CD4-positive, alpha-beta T cell (primary cell): ENCODE measurements at regions not wholly inside any gene's neighbourhood (a gene's known extent, or its start where the extent isn't known, plus 50 kb on each side); places are given as distances from the start of the nearest gene placed in this dataset.
"Not testable (repeated sequence)": the region's sequence is repeated elsewhere in the genome, so short reads cannot be mapped to it uniquely, and the experiment has no call there.

Experiments
- ATAC-seq: fragments of 200-7000 bp; cut with Tn5 transposase; one replicate; pipeline ENCODE4 v1.10.0; 2022; ENCODE audit warnings: mild to moderate bottlenecking; ENCODE audit not compliant: poor library complexity
- CTCF ChIA-PET: fragments of 350-600 bp; sonication (Branson Sonifier 250); formaldehyde crosslinking; loops from one replicate; lab custom pipeline; 2021; ENCODE audit warnings: antibody characterized with exemption, inconsistent platforms; lab: Charles Lee
- POLR2A ChIA-PET: fragments of 350-600 bp; sonication (Branson Sonifier 250); formaldehyde crosslinking; loops from one replicate; lab custom pipeline; 2021; ENCODE audit warnings: antibody characterized with exemption, inconsistent platforms; lab: Charles Lee
- DNase-seq, 14 experiments: peaks; one replicate each; pipeline ENCODE4 v3.0.0-alpha.2; 2013 to 2020; ENCODE audit warnings: mixed read lengths in 2 of 14
- H3K27ac ChIP-seq, 2 donors: one replicate each; pipeline versions ENCODE4 v1.5.1 to v1.7.0; 2013; ENCODE audit warnings: low read length in 2 of 2, low read depth in 1 of 2, mild to moderate bottlenecking in 1 of 2
- H3K27me3 ChIP-seq, 2 experiments: 1 replicate in 1 of 2; 2 replicates in 1 of 2; pipeline versions ENCODE4 v1.6.1 to v1.7.0; 2013; ENCODE audit warnings: low read length in 2 of 2, control low read depth in 1 of 2, mild to moderate bottlenecking in 1 of 2, moderate library complexity in 1 of 2; ENCODE audit not compliant: insufficient read depth in 2 of 2, control insufficient read depth in 1 of 2
- H3K36me3 ChIP-seq: one replicate; pipeline ENCODE4 v1.6.1; 2013; ENCODE audit warnings: low read length, control low read depth; ENCODE audit not compliant: insufficient read depth
- H3K4me1 ChIP-seq: one replicate; pipeline ENCODE4 v1.6.1; 2013; ENCODE audit warnings: low read length, control low read depth; ENCODE audit not compliant: insufficient read depth
- H3K4me3 ChIP-seq: one replicate; pipeline ENCODE4 v1.5.1; 2013; ENCODE audit warnings: mild to moderate bottlenecking, low read length, moderate library complexity
- H3K9me3 ChIP-seq, 2 experiments: 1 replicate in 1 of 2; 2 replicates in 1 of 2; pipeline versions ENCODE4 v1.6.1 to v1.7.0; 2013; ENCODE audit warnings: low read length in 2 of 2, mild to moderate bottlenecking in 2 of 2, control low read depth in 1 of 2, moderate library complexity in 1 of 2; ENCODE audit not compliant: control insufficient read depth in 1 of 2, insufficient read depth in 1 of 2
- H3K27ac Mint-ChIP-seq: one replicate; pipeline ENCODE4 v1.8.0; 2020; ENCODE audit warnings: mixed read lengths
- H3K27me3 Mint-ChIP-seq: one replicate; pipeline ENCODE4 v1.8.0; 2021; ENCODE audit warnings: mixed read lengths
- H3K36me3 Mint-ChIP-seq: one replicate; pipeline ENCODE4 v1.8.0; 2021; ENCODE audit warnings: low read depth, mixed read lengths
- H3K4me1 Mint-ChIP-seq: one replicate; pipeline ENCODE4 v1.8.0; 2021; ENCODE audit warnings: low read depth, mixed read lengths
- H3K4me3 Mint-ChIP-seq: one replicate; pipeline ENCODE4 v1.8.0; 2020; ENCODE audit warnings: mild to moderate bottlenecking, mixed read lengths
- H3K9me3 Mint-ChIP-seq: one replicate; pipeline ENCODE4 v1.8.0; 2020; ENCODE audit warnings: mixed read lengths
- CTCF ChIP-seq: fragments of 200-600 bp; IDR thresholded peaks from one replicate; pipeline ENCODE4 v1.8.0; 2022; ENCODE audit warnings: antibody characterized with exemption, mild to moderate bottlenecking
- intact Hi-C, 2 experiments: fragments of 100-400 bp; cut with DNase I in 1 of 2; cut with micrococcal nuclease in 1 of 2; formaldehyde crosslinking; loops; one replicate each; pipeline versions ENCODE4 v1.15.1 to v1.9.0; 2023 to 2025; cut with DNase I, micrococcal nuclease

DNA sequence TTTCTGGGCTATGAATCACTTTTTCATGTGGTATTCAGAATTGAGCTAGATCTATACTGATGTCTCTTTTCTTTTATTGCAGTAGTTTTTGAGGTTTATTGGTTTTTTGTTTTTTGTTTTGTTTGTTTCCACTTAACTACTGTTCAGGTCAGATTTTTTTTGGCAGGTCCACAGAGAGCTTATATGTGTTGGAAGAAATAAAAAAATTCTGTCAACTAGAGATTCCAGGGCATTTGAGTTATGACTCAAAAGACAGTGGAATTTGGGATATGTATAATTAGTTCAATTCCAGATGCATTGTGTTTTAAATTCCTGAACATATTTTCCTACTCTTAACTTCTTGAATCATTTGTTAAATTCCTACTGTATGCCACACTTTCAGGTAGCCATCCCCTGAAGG is 727.2 kb downstream of the SI start:
- no peak for TF ChIP-seq CTCF
- Mint-ChIP-seq H3K9me3 (peaks cover 7% of the 10 kb centered on the region), H3K27me3 (no peaks in the 10 kb centered on the region), H3K4me1 (no peaks in the 10 kb centered on the region), H3K27ac (no peak overlapping the region), H3K4me3 (no peak overlapping the region), H3K36me3 (no peaks in the 10 kb centered on the region)
- Histone ChIP-seq H3K4me1 (no peaks in the 10 kb centered on the region), H3K4me3 (no peak overlapping the region), H3K36me3 (no peaks in the 10 kb centered on the region), H3K27ac (no peak overlapping the region), H3K27me3 (no peaks in the 10 kb centered on the region), H3K9me3 (no peaks in the 10 kb centered on the region)
- ATAC-seq = no peak
- ChIA-PET CTCF (no interaction called here), POLR2A (no interaction called here)
- DNase-seq = no peak
- intact Hi-C loops = no loop called here

DNA sequence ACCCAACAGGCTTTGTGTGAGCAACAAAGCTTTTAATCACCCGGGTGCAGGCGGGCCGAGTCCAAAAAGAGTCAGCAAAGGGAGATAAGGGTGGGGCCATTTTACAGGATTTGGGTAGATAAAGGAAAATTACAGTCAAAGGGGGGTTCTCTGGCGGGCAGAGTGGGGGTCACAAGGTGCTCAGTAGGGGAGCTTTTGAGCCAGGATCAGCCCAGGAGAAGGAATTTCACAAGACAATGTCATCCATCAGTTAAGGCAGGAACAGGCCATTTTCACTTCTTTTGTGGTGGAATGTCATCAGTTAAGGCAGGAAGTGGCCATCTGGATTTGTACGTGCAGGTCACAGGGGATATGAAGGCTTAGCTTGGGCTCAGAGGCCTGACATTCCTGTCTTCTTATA is 736.1 kb downstream of the SI start:
- DNase-seq, H3K27me3 ChIP-seq, ATAC-seq, CTCF ChIA-PET, intact Hi-C loops, H3K4me1 Mint-ChIP-seq, H3K36me3 Mint-ChIP-seq, H3K9me3 Mint-ChIP-seq, H3K27me3 Mint-ChIP-seq, POLR2A ChIA-PET, H3K4me3 Mint-ChIP-seq, H3K4me3 ChIP-seq, H3K27ac Mint-ChIP-seq, H3K4me1 ChIP-seq, H3K27ac ChIP-seq, H3K36me3 ChIP-seq: not testable (repeated sequence)
- peaks cover 0 to 10% of the 10 kb centered on the region in 2 experiments for H3K9me3 ChIP-seq

GRCh38 chr3:164341086-164341485 is 737.2 kb downstream of the SI start:
- ChIA-PET CTCF (no interaction called here), POLR2A (no interaction called here)
- H3K36me3 ChIP-seq = no peaks in the 10 kb centered on the region
- H3K4me3 ChIP-seq = no peak overlapping the region
- H3K9me3 Mint-ChIP-seq = peaks cover 6% of the 10 kb centered on the region
- H3K9me3 ChIP-seq = peaks cover 0 to 10% of the 10 kb centered on the region in 2 experiments
- ATAC-seq = no peak
- no peak for TF ChIP-seq CTCF
- no peaks in the 10 kb centered on the region for H3K27me3 ChIP-seq
- H3K27ac Mint-ChIP-seq = no peak overlapping the region
- no peak for DNase-seq
- H3K4me1 ChIP-seq = no peaks in the 10 kb centered on the region
- no peak overlapping the region for H3K4me3 Mint-ChIP-seq
- H3K4me1 Mint-ChIP-seq = no peaks in the 10 kb centered on the region
- H3K27me3 Mint-ChIP-seq = no peaks in the 10 kb centered on the region
- intact Hi-C loops = no loop called here
- no peak overlapping the region for H3K27ac ChIP-seq
- no peaks in the 10 kb centered on the region for H3K36me3 Mint-ChIP-seq

DNA sequence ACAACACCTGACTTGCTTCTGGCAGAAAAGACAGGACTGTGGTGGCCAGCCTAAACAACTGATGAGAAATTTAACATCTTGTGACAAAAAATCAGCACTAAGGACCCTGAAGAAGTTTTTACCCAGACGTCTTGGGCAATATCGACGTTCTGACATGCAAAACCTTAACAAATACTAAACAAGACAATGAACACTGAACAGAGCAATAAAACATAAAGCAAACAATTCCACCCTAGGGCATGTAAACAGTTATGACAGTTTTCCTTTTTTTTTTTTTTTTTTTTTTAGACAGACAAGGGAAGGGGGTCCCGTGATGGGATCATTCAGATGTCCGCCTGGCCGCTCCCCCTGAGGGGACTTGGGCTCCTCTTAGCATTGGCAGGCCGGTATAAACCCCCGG is 738.0 kb downstream of the SI start:
- no peak for TF ChIP-seq CTCF
- H3K36me3 Mint-ChIP-seq = no peaks in the 10 kb centered on the region
- no peak overlapping the region for H3K27ac ChIP-seq
- peaks cover 6% of the 10 kb centered on the region for H3K9me3 Mint-ChIP-seq
- no peaks in the 10 kb centered on the region for H3K36me3 ChIP-seq
- H3K27me3 Mint-ChIP-seq = no peaks in the 10 kb centered on the region
- no peak overlapping the region for H3K27ac Mint-ChIP-seq
- no peak overlapping the region for H3K4me3 ChIP-seq
- ChIA-PET POLR2A (no interaction called here), CTCF (no interaction called here)
- intact Hi-C loops = no loop called here
- no peaks in the 10 kb centered on the region for H3K27me3 ChIP-seq
- no peaks in the 10 kb centered on the region for H3K4me1 Mint-ChIP-seq
- no peak overlapping the region for H3K4me3 Mint-ChIP-seq
- H3K4me1 ChIP-seq = no peaks in the 10 kb centered on the region
- ATAC-seq (no peak), DNase-seq (no peak)
- H3K9me3 ChIP-seq = peaks cover 0 to 10% of the 10 kb centered on the region in 2 experiments
